ENCODE measurements at regions not wholly inside any gene's neighbourhood (a gene's known extent, or its start where the extent isn't known, plus 50 kb on each side); places are given as distances from the start of the nearest gene placed in this dataset.

GRCh38 chr2:65504814-65505697, 72.7 kb upstream of the SPRED2 start:
- no peak for DNase-seq

GRCh38 chr2:65504201-65504600, 71.8 kb upstream of the SPRED2 start:
- DNase-seq = no peak

- DNase-seq = no peak
Measured at GRCh38 chr2:65503746-65504145, 71.3 kb upstream of the SPRED2 start.

GRCh38 chr2:65501836-65502235, 69.4 kb upstream of the SPRED2 start:
- no peak for DNase-seq

GRCh38 chr2:65501074-65501473, 68.7 kb upstream of the SPRED2 start:
- no peak for DNase-seq

GRCh38 chr2:65500310-65501040, 68.1 kb upstream of the SPRED2 start:
- DNase-seq = no peak

- DNase-seq = no peak
Measured at GRCh38 chr2:65499216-65499615, 66.8 kb upstream of the SPRED2 start.

- no peak for DNase-seq
Measured at GRCh38 chr2:65498396-65498795, 66.0 kb upstream of the SPRED2 start.

GRCh38 chr2:65495251-65495877, 63.0 kb upstream of the SPRED2 start:
- no peak for DNase-seq

- no peak for DNase-seq
Measured at GRCh38 chr2:65494078-65494477, 61.7 kb upstream of the SPRED2 start.

GRCh38 chr2:65491381-65491905, 59.0 kb upstream of the SPRED2 start:
- DNase-seq = no peak

GRCh38 chr2:65490222-65490621, 57.8 kb upstream of the SPRED2 start:
- no peak for DNase-seq

GRCh38 chr2:65489269-65489668, 56.9 kb upstream of the SPRED2 start:
- DNase-seq = no peak

- no peak for DNase-seq
Measured at GRCh38 chr2:65488527-65488926, 56.1 kb upstream of the SPRED2 start.

GRCh38 chr2:65487404-65487803, 55.0 kb upstream of the SPRED2 start:
- no peak for DNase-seq

- DNase-seq = no peak
Measured at GRCh38 chr2:65486802-65487201, 54.4 kb upstream of the SPRED2 start.

- no peak for DNase-seq
Measured at GRCh38 chr2:65486282-65486681, 53.9 kb upstream of the SPRED2 start.

GRCh38 chr2:65485839-65486238, 53.4 kb upstream of the SPRED2 start:
- DNase-seq = no peak

GRCh38 chr2:65483763-65484162, 51.4 kb upstream of the SPRED2 start:
- DNase-seq = no peak

- DNase-seq = no peak
Measured at GRCh38 chr2:65482971-65483370, 50.6 kb upstream of the SPRED2 start.
